NT2/D1 (cell line): ENCODE measurements at regions not wholly inside any gene's neighbourhood (a gene's known extent, or its start where the extent isn't known, plus 50 kb on each side); places are given as distances from the start of the nearest gene placed in this dataset.

Experiments
- SUZ12 ChIP-seq: IDR thresholded peaks from 2 replicates; pipeline ENCODE4 v1.6.1; 2011; ENCODE audit not compliant: insufficient read length, insufficient read depth; ENCODE audit errors: extremely low read depth
- ZNF274 ChIP-seq: IDR thresholded peaks from 2 replicates; pipeline ENCODE4 v1.6.1; 2011; ENCODE audit warnings: mild to moderate bottlenecking, low read depth, low read length

DNA sequence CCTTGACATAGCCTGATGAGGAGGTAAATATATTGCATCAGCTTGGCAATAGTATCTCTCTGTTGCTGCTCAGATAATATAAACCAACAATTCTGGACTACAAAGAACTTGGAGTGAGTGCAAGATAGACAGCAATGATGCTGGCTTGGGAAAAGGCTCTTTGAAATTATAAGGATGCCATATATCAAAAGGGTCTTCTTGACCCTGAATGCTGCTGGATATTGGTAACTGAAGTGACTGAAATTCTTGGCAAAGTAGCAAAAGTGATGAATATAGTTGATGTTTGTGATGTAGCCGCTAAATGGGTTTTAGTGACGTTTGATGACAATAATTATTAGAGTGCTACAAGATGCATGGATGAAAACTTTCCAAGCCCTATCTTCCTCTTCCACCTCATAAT, 1391.6 kb downstream of the ADGRL3 start:
- TF ChIP-seq ZNF274 (no peak), SUZ12 (no peak)
